ENCODE measurements at regions not wholly inside any gene's neighbourhood (a gene's known extent, or its start where the extent isn't known, plus 50 kb on each side); places are given as distances from the start of the nearest gene placed in this dataset.

DNA sequence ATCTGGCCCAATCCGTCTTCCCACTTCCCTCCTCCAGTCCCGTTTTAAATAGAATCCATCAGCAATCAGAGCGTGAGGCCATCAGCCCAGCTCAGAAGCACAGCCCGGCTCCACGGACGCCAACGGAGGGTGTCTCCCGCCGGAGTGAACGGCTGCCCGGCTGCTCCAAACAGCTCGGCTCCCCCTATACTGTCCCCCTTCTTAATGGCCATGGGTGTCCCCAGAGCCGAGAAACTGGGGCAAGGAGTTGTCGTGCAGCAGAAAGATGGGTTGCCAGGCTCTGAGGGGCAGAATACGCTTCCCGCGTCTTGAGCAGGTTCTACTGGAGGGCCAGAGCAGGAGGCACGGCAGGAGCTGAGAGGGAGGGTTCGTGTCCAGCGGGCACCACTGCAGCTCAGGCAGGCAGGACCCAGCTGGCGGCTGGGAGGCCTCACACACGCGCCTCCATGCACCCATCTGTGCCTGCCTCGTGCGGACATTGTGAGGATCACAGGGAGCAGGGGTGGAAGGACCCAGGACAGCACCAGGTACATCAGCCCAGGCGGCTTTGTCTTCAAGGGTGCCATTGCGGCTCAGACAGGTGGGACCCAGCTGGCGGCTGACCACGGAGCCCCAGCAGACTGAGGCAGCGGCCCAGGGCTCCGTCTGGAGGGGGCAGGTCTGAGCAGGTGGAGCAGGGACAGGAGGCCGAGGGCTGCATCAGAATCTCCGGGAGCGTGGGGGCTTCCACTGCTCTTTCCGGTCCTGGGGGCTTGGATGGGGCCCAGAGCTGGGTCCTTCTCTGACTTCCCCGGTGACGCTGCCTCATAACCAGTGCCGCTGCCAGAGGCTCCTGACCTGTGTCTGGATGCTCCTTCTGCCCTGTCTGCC, 882.7 kb downstream of the BRD1 start:
- DNase-seq (ENCODE audit: insufficient read length, low spot score) (no peak), FAIRE-seq (no peak)
- TF ChIP-seq TAF1 (IDR thresholded peaks at IDR 0.05; ENCODE audit: low read depth, low read length) (no peak), SPI1 (IDR thresholded peaks at IDR 0.05; ENCODE audit: low read depth, low read length) (no peak), POLR2A (IDR thresholded peaks at IDR 0.05; ENCODE audit: low read depth, low read length) (no peak), POU2F2 (IDR thresholded peaks at IDR 0.05; ENCODE audit: low read depth, low read length) (no peak), POLR2AphosphoS5 (IDR thresholded peaks at IDR 0.05; ENCODE audit: low read depth, low read length) (no peak), PAX5 (IDR thresholded peaks at IDR 0.05; ENCODE audit: insufficient read depth, low read length, severe bottlenecking) (no peak)

DNA sequence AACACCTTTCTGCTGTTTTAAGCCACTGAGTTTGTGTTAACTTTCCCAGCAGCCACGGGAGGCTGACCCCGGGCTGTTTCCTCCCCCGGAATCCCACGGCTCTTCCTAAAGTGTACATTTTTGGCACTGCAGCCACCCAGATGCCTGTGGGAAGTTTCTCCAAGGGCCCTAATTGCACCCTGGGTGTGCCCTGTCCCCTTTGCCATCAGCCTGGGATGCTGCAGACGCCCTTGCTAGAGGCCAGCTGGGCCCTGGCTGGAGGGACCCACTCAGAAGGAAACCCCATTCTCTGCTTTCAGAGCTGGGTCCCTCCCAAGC, 883.3 kb downstream of the BRD1 start:
- FAIRE-seq, result no peak
- no peak for DNase-seq (ENCODE audit: insufficient read length, low spot score)
- TF ChIP-seq POLR2A (IDR thresholded peaks at IDR 0.05; ENCODE audit: low read depth, low read length) (no peak), POLR2AphosphoS5 (IDR thresholded peaks at IDR 0.05; ENCODE audit: low read depth, low read length) (no peak), TAF1 (IDR thresholded peaks at IDR 0.05; ENCODE audit: low read depth, low read length) (no peak), PAX5 (IDR thresholded peaks at IDR 0.05; ENCODE audit: insufficient read depth, low read length, severe bottlenecking) (no peak), SPI1 (IDR thresholded peaks at IDR 0.05; ENCODE audit: low read depth, low read length) (no peak)

DNA sequence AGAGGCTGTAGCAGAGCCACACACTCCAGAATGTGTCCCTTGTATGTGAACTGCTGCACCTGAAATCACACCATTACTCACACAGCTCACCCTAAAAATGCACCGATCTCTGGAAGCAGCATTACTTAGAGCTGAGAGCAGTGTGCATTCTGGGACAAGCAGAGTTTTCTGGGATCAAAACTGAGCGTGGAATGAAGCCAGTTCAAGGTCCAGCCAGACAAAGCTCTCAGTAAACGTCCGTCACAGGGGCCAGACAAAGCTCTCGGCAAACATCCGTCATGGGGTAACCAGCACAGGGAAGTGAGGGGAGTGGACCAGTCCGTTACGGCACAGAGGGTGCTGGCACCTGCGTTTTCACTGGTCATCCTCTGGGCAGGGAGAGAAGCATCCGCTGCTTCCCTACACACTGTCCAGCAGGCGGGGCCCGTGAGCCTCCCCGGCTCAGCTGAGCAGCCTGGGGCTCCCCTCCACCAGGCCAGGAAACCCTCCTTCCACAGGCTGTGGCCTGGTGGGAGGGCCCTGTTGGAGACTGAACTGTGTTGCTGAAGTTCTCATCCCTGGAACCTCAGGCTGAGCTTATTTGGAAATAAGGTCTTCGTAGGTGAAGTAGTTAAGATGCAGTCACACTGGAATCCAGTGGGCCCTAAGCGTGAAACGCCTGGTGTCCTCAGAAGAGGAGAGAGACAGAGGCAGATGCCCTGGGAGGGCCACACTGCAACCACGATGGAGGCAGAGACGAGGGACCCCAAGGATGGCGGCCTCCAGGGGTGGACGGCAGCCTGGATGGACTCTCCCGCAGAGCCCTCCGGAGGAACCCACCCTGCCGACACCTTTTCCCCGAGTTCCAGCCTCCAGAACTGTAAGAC, 883.9 kb downstream of the BRD1 start:
- DNase-seq (ENCODE audit: insufficient read length, low spot score) (no peak), FAIRE-seq (no peak)
- TF ChIP-seq TAF1 (IDR thresholded peaks at IDR 0.05; ENCODE audit: low read depth, low read length) (no peak), POU2F2 (IDR thresholded peaks at IDR 0.05; ENCODE audit: low read depth, low read length) (no peak), POLR2A (IDR thresholded peaks at IDR 0.05; ENCODE audit: low read depth, low read length) (no peak), PAX5 (IDR thresholded peaks at IDR 0.05; ENCODE audit: insufficient read depth, low read length, severe bottlenecking) (no peak), POLR2AphosphoS5 (IDR thresholded peaks at IDR 0.05; ENCODE audit: low read depth, low read length) (no peak), SPI1 (IDR thresholded peaks at IDR 0.05; ENCODE audit: low read depth, low read length) (no peak)

DNA sequence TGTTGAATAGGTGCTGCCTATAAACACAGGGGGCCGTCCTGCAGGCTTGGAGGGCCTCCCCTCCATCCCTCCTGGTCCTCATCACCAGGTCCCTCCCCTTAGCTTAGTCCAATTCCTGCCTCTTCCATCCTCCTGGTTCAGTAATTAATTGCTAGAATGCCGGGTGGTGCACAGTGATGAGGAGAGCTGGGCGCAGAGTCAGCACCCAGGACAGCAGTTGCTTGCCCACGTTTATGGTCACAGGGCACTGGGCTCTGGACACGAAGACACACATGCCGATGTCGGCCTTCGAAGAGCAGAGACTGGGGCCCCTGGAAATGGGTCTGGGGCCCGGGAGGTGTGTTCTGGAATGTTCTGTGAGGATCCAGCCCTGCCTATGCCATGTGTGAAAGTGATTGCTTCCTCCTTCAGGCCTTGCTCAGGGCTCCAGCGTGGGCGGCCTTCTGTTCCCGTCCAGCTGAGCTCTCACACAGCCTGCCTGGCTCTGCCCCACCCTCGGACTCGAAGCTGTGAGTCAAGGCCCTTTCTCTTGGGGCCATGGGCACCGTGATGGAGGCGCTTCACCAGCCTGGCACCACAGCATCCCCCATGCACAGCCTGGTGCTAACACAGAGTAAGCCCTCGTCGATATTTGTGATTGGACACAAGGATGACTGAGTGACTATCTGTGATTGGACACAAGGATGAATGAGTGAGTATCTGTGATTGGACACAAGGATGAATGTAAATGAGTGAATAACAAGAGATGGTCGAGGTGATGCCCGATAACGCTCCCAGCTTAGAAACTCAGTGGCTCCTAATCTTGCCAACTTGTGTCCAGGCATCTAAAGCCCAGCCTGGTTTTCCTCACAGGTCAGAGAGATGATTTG, 884.7 kb downstream of the BRD1 start:
- FAIRE-seq (no peak), DNase-seq (ENCODE audit: insufficient read length, low spot score) (no peak)
- TF ChIP-seq SPI1 (IDR thresholded peaks at IDR 0.05; ENCODE audit: low read depth, low read length), result no peak

DNA sequence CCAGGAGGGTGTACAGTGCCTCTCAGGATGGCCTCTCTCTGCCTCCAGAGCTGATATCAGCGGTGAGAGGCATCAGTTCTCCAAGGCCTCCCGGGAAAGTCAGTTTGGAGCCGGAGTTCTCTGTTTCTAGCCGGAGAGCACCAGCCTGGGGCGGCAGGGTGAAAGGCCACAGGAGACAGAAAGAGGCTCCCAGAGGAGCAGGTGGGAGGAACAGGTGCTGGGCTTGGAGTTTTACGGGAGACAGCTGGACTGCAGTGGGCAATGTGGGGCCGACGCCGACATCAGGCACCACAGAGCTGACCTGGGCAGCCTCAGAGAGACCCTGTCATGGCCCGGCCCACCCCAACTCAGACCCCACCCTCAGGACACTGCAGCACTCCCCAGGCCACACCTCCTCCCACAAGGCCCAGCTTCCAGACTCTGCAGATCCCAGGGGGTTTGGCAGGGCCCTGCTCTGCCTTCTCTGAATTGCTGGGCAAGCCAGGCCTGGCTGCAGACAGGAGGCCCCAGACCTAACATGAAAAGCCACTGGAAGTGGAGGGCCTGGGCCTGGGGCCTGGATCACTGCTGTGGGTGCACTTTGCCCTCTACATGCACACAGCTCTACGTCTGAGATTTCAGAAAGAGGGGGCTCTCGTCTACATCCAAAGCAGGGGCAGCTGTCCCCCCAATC, 885.6 kb downstream of the BRD1 start:
- TF ChIP-seq TAF1 (IDR thresholded peaks at IDR 0.05; ENCODE audit: low read depth, low read length) (no peak), POLR2A (IDR thresholded peaks at IDR 0.05; ENCODE audit: low read depth, low read length) (no peak), POLR2AphosphoS5 (IDR thresholded peaks at IDR 0.05; ENCODE audit: low read depth, low read length) (no peak), SPI1 (IDR thresholded peaks at IDR 0.05; ENCODE audit: low read depth, low read length) (no peak), PAX5 (IDR thresholded peaks at IDR 0.05; ENCODE audit: insufficient read depth, low read length, severe bottlenecking) (no peak), POU2F2 (IDR thresholded peaks at IDR 0.05; ENCODE audit: low read depth, low read length) (no peak)
- DNase-seq (ENCODE audit: insufficient read length, low spot score), result no peak
- FAIRE-seq, result no peak

DNA sequence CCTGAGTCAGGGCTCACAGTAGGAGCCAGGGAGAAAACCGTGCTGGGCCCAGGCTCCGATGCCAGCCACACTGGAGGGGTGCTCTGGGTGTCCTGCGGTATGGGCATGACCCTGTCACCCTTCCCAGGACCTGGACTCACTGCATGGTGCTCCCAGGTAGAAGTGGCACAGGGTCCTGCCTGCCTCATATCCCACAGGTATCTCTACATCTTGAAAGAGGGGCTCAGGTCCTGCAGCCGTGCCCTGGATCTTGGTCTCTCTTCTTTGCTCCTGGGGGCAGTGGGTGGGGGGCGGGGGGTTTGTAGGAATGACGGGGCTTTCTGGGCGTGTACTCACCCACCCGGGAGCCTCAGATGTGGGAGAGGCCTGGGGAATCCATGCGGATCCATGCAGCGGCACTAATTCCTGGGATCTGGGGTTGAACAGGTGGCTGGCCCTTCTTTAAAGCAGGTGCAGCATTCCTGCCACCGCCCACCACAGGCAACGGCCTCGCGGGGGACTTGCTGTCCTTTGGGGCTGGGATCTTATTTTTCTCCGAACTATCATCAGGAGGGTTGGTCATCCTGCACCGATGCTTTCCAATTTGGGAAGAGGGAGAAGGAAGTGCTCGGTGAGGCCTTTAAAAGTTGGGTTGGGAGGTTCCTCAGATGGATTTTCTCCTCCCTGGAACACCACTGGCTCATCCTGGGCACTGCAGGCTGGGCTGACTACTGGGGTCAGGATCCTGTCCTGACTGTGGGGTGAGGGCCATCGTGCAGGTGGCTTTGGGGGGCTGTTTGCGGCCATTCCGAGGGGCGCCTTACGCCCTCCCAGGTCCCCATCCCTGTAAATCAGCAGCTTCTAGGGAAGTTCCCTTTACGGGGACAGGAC, 886.4 kb downstream of the BRD1 start:
- no peak for DNase-seq (ENCODE audit: insufficient read length, low spot score)
- TF ChIP-seq SPI1 (IDR thresholded peaks at IDR 0.05; ENCODE audit: low read depth, low read length) (no peak), POLR2A (IDR thresholded peaks at IDR 0.05; ENCODE audit: low read depth, low read length) (no peak), POLR2AphosphoS5 (IDR thresholded peaks at IDR 0.05; ENCODE audit: low read depth, low read length) (no peak), PAX5 (IDR thresholded peaks at IDR 0.05; ENCODE audit: insufficient read depth, low read length, severe bottlenecking) (no peak), POU2F2 (IDR thresholded peaks at IDR 0.05; ENCODE audit: low read depth, low read length) (no peak), TAF1 (IDR thresholded peaks at IDR 0.05; ENCODE audit: low read depth, low read length) (no peak)
- no peak for FAIRE-seq

DNA sequence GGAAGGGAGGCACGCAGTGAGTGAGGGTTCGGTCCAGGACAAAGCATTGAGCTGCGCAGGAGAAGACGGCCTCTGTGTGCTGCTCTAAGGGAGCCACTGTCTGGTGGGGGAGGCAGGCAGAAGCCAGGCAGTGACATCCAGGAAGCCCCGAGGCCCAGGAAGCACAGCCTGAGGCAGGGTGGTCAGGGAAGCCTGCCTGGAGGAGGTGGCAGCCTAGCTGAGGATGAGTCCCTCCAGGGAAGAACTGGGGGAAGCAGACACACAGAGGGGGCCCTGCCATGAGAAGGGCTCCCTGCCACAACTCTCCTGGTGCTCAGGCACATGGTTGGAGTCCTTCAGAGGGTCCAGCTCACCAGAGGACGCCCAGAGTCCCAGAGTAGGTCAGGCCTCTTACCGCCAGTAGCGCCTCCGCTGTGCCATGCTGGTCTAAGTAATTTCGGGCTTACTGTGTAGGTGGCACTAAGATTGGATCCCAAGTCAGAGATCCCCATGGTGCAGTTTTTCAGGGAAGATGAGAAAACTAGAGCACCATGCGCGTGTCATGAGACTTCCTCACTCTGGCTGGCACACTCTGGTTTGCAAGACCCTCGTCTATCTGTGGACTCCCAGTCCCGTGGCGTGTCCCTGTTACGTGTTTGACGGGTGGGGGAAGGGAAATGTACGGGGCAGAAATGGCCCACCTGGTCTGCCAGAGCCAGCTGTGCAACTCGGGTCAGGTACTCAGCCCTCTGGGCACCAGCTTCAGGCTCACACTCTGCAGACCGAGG, 887.2 kb downstream of the BRD1 start:
- FAIRE-seq (no peak), DNase-seq (ENCODE audit: insufficient read length, low spot score) (no peak)
- TF ChIP-seq POLR2AphosphoS5 (IDR thresholded peaks at IDR 0.05; ENCODE audit: low read depth, low read length), result no peak
- TF ChIP-seq PAX5 (IDR thresholded peaks at IDR 0.05; ENCODE audit: insufficient read depth, low read length, severe bottlenecking), result no peak
- TF ChIP-seq TAF1 (IDR thresholded peaks at IDR 0.05; ENCODE audit: low read depth, low read length), result no peak

Measured in GM12891 (cell line).